Suprapubic skin (tissue), 4 donors: ENCODE measurements at regions not wholly inside any gene's neighbourhood (a gene's known extent, or its start where the extent isn't known, plus 50 kb on each side); places are given as distances from the start of the nearest gene placed in this dataset.

Experiments used
- CTCF ChIP-seq, 2 donors: fragments of 200-600 bp in 1 of 2; fragments of 450-650 bp in 1 of 2; sonication (generic) in 1 of 2; IDR thresholded peaks; one replicate each; pipeline ENCODE4 v1.5.1; 2016 to 2019; ENCODE audit warnings: antibody characterized with exemption in 2 of 2, mild to moderate bottlenecking in 1 of 2, moderate library complexity in 1 of 2
- EP300 ChIP-seq: sonication (generic); formaldehyde crosslinking; IDR thresholded peaks from one replicate; pipeline ENCODE4 v1.6.1; 2017; ENCODE audit warnings: antibody characterized with exemption
- POLR2A ChIP-seq, 2 donors: fragments of 450-650 bp; IDR thresholded peaks; one replicate each; pipeline ENCODE4 v1.6.1; 2017; ENCODE audit warnings: antibody characterized with exemption in 2 of 2, mild to moderate bottlenecking in 2 of 2, moderate library complexity in 2 of 2
- POLR2AphosphoS5 ChIP-seq, 3 donors: sonication (generic); formaldehyde crosslinking; IDR thresholded peaks; one replicate each; pipeline ENCODE4 v1.6.1; 2017; ENCODE audit warnings: antibody characterized with exemption in 3 of 3

DNA sequence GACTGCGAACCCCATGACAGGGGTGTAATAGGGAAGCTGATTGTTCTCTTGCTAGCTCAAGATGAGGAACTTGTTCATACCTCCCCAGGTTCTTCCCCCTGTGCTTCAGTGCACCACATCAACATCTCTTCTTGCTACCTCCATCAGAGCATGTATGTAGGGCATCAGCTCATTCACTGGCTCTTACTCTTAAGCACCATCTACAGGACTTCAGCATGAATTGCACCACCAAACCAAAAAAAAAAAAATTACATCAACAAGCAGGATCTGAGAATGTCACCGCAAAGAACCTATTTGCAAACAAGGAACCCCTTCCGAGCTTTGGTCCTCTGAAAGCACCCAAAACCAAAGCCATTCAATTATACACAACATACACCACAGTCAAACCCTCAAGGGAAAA is 2226.5 kb upstream of the RAG2 start:
- TF ChIP-seq POLR2A (IDR thresholded peaks at IDR 0.05): no peak
- TF ChIP-seq CTCF (IDR thresholded peaks at IDR 0.05): no peak
- no peak for TF ChIP-seq EP300
- no peak for TF ChIP-seq POLR2AphosphoS5 (IDR thresholded peaks at IDR 0.05)
